HG02981 (cell line): ENCODE measurements at regions not wholly inside any gene's neighbourhood (a gene's known extent, or its start where the extent isn't known, plus 50 kb on each side); places are given as distances from the start of the nearest gene placed in this dataset.

Experiments
- ATAC-seq: cut with Tn5 transposase; IDR thresholded peaks from one replicate; pipeline ENCODE4 v1.9.1; 2021; ENCODE audit warnings: mild to moderate bottlenecking, moderate library complexity; ENCODE audit not compliant: unreplicated experiment

DNA sequence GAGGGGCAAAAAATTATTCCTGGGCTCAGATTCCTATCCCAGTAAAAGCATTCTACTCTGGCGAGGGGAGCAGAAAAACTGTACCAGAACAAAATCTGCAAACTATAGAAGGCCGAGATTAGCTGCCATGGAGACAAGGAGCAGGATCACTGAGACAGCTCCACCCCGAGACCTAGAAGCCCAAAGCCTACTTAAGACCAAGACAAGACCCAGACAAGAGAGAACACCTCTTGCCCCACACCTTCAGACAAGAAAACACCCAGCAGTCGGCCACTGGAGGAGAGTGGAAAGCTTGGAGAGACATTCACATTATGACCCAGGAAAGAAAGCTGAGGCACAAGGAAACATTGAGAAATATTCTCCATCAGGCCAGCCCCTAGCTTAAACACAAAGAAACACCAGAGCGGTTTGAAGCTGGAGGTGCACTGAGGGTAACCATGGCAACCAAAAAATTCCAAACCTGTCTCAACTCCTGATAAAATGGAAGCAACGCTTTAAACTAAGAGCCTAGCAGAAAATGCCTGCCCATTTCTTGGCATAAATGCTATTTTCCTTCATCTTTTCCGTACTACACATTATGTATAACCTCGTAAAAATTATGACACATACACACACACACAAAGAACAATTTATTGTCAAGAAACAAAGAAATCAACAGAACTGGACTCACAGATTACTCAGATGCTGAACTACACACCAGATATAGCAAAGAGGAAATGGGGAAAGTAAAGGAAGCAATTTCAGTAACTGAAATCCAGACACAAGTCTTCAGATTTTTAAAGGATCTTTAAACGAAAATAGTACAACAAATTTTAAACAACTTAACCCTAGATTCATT is 53.8 kb upstream of the FTMT start:
- no peak for ATAC-seq
